HEK293 (cell line): ENCODE measurements at regions not wholly inside any gene's neighbourhood (a gene's known extent, or its start where the extent isn't known, plus 50 kb on each side); places are given as distances from the start of the nearest gene placed in this dataset.

Source experiments
- CTCF ChIA-PET: fragments of 350-600 bp; formaldehyde crosslinking; extraction: SDS; loops from one replicate; lab custom pipeline; 2021; ENCODE audit warnings: antibody characterized with exemption; lab: Yijun Ruan, JAX
- POLR2A ChIA-PET: fragments of 300-600 bp; formaldehyde crosslinking; extraction: SDS; loops from one replicate; lab custom pipeline; 2020; ENCODE audit warnings: antibody characterized with exemption, inconsistent platforms; lab: Yijun Ruan, JAX
- H3K27ac ChIP-seq: fragments of 200-500 bp; sonication (Bioruptor generic); 2 replicates; pipeline ENCODE4 v1.5.1; 2014; ENCODE audit warnings: low read depth, low read length, control low read depth, inconsistent platforms; ENCODE audit errors: extremely low read depth
- H3K36me3 ChIP-seq, 2 experiments: fragments of 200-500 bp in 1 of 2; sonication (Bioruptor generic) in 1 of 2; 1 replicate in 1 of 2; 2 replicates in 1 of 2; pipeline ENCODE4 v1.5.1; 2014 to 2017; ENCODE audit warnings: inconsistent platforms in 2 of 2, low read length in 2 of 2; ENCODE audit not compliant: control insufficient read depth in 2 of 2, insufficient read depth in 1 of 2
- H3K4me1 ChIP-seq: fragments of 200-500 bp; sonication (Bioruptor generic); 2 replicates; pipeline ENCODE4 v1.5.1; 2014; ENCODE audit warnings: mild to moderate bottlenecking, low read length, inconsistent platforms; ENCODE audit not compliant: control insufficient read depth, insufficient read depth
- H3K4me3 ChIP-seq: 2 replicates; pipeline ENCODE4 v1.5.1; 2011; ENCODE audit warnings: low read depth, mild to moderate bottlenecking, control low read depth, low read length, moderate library complexity
- H3K9me3 ChIP-seq: fragments of 200-500 bp; sonication (Bioruptor generic); 2 replicates; pipeline ENCODE4 v1.5.1; 2014; ENCODE audit warnings: low read depth, low read length, inconsistent platforms; ENCODE audit not compliant: control insufficient read depth, insufficient read depth
- BCL11A ChIP-seq: fragments of 450-650 bp; formaldehyde crosslinking; IDR thresholded peaks from 2 replicates; pipeline ENCODE4 v1.5.1; 2016; ENCODE audit warnings: low read depth, missing biosample characterization, missing genetic modification characterization
- BCL11B ChIP-seq: fragments of 450-650 bp; formaldehyde crosslinking; IDR thresholded peaks from 2 replicates; pipeline ENCODE4 v1.5.1; 2016; ENCODE audit warnings: low read depth, missing biosample characterization, missing genetic modification characterization
- FEZF1 ChIP-seq: fragments of 450-650 bp; formaldehyde crosslinking; IDR thresholded peaks from 2 replicates; pipeline ENCODE4 v1.5.1; 2016; ENCODE audit warnings: missing biosample characterization, missing genetic modification characterization
- OSR2 ChIP-seq: fragments of 450-650 bp; formaldehyde crosslinking; IDR thresholded peaks from 2 replicates; pipeline ENCODE4 v1.5.1; 2016; ENCODE audit warnings: missing biosample characterization, missing genetic modification characterization
- OVOL3 ChIP-seq: fragments of 450-650 bp; formaldehyde crosslinking; IDR thresholded peaks from 2 replicates; pipeline ENCODE4 v1.5.1; 2016; ENCODE audit warnings: missing biosample characterization, missing genetic modification characterization
- PRDM6 ChIP-seq: fragments of 450-650 bp; formaldehyde crosslinking; IDR thresholded peaks from 2 replicates; pipeline ENCODE4 v1.5.1; 2017; ENCODE audit warnings: missing biosample characterization, missing genetic modification characterization
- SCRT1 ChIP-seq: fragments of 450-650 bp; formaldehyde crosslinking; IDR thresholded peaks from 2 replicates; pipeline ENCODE4 v1.5.1; 2016; ENCODE audit warnings: missing biosample characterization, missing genetic modification characterization, borderline replicate concordance
- SP3 ChIP-seq: fragments of 450-650 bp; formaldehyde crosslinking; IDR thresholded peaks from 2 replicates; pipeline ENCODE4 v1.5.1; 2016; ENCODE audit warnings: missing biosample characterization, missing genetic modification characterization
- SP7 ChIP-seq: fragments of 450-650 bp; formaldehyde crosslinking; IDR thresholded peaks from 2 replicates; pipeline ENCODE4 v1.5.1; 2016; ENCODE audit warnings: missing biosample characterization, missing genetic modification characterization
- YY2 ChIP-seq: fragments of 450-650 bp; formaldehyde crosslinking; IDR thresholded peaks from 2 replicates; pipeline ENCODE4 v1.5.1; 2016; ENCODE audit warnings: missing biosample characterization, missing genetic modification characterization
- ZFHX2 ChIP-seq: fragments of 450-650 bp; formaldehyde crosslinking; conservative IDR thresholded peaks from 2 replicates; pipeline ENCODE4 v1.5.1; 2016; ENCODE audit warnings: missing biosample characterization, missing genetic modification characterization
- ZFP37 ChIP-seq: fragments of 450-650 bp; formaldehyde crosslinking; IDR thresholded peaks from 2 replicates; pipeline ENCODE4 v1.5.1; 2016; ENCODE audit warnings: missing biosample characterization, missing genetic modification characterization
- ZNF175 ChIP-seq: fragments of 450-650 bp; formaldehyde crosslinking; IDR thresholded peaks from 2 replicates; pipeline ENCODE4 v1.5.1; 2016; ENCODE audit warnings: missing biosample characterization, missing genetic modification characterization
- ZNF23 ChIP-seq: fragments of 450-650 bp; formaldehyde crosslinking; IDR thresholded peaks from 2 replicates; pipeline ENCODE4 v1.5.1; 2016; ENCODE audit warnings: missing biosample characterization, missing genetic modification characterization, borderline replicate concordance
- ZNF335 ChIP-seq: fragments of 450-650 bp; formaldehyde crosslinking; conservative IDR thresholded peaks from 2 replicates; pipeline ENCODE4 v1.5.1; 2016; ENCODE audit warnings: missing biosample characterization, missing genetic modification characterization
- ZNF580 ChIP-seq: fragments of 450-650 bp; formaldehyde crosslinking; IDR thresholded peaks from 2 replicates; pipeline ENCODE4 v1.5.1; 2016; ENCODE audit warnings: missing biosample characterization, missing genetic modification characterization
- ZNF621 ChIP-seq: fragments of 450-650 bp; formaldehyde crosslinking; IDR thresholded peaks from 2 replicates; pipeline ENCODE4 v1.5.1; 2017; ENCODE audit warnings: missing biosample characterization, missing genetic modification characterization
- ZNF626 ChIP-seq: fragments of 450-650 bp; sonication (Bioruptor Pico); formaldehyde crosslinking; IDR thresholded peaks from 2 replicates; pipeline ENCODE4 v1.5.1; 2018; ENCODE audit warnings: missing biosample characterization, missing genetic modification characterization, inconsistent platforms
- ZNF747 ChIP-seq: fragments of 450-650 bp; formaldehyde crosslinking; IDR thresholded peaks from 2 replicates; pipeline ENCODE4 v1.5.1; 2016; ENCODE audit warnings: missing biosample characterization, missing genetic modification characterization
- ZNF843 ChIP-seq: fragments of 450-650 bp; formaldehyde crosslinking; IDR thresholded peaks from 2 replicates; pipeline ENCODE4 v1.5.1; 2016; ENCODE audit warnings: missing biosample characterization, missing genetic modification characterization
- ZXDB ChIP-seq: fragments of 450-650 bp; formaldehyde crosslinking; IDR thresholded peaks from 2 replicates; pipeline ENCODE4 v1.5.1; 2016; ENCODE audit warnings: missing biosample characterization, missing genetic modification characterization

DNA sequence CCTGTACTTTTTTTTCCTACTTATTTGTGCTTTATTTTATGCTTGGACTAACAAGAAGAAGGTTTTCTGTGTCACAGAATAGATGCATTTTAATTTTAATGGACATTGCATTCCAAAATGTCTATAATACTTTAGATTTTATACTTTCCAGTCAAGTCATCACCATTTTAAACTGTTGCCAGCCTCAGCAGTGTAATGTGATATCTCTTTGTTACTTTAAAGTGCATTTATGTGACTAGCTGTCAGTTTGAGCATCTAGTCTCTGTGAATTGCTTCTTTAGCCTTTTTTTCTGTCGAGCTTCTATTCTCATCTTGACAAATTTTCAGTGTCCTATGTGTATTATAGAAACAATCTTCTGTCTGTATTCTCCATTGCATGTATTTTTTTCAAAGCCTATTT lies 511.4 kb upstream of the CBLB start:
- POLR2A ChIA-PET: no interaction called here
- no peaks in the 10 kb centered on the region for H3K36me3 ChIP-seq
- TF ChIP-seq ZNF23 (no peak), FEZF1 (tag by site-specific recombination) (peak; percentile 86), ZNF747 (tag by site-specific recombination) (no peak), SP3 (tag by site-specific recombination) (no peak), PRDM6 (peak; percentile 64), ZNF175 (tag by site-specific recombination) (no peak)
- TF ChIP-seq, all 188 proteins: peak for 2
- CTCF ChIA-PET: interaction anchor here (0.6 kb wide), 1 partner anchor 52 kb away, joined by 3 read pairs; no protein-coding TSS in a partner anchor
- no peak overlapping the region for H3K4me3 ChIP-seq
- H3K27ac ChIP-seq: no peak overlapping the region
- H3K4me1 ChIP-seq: no peaks in the 10 kb centered on the region
- H3K9me3 ChIP-seq: no peaks in the 10 kb centered on the region

GRCh38 chr3:106381286-106381938 lies 512.6 kb upstream of the CBLB start:
- Histone ChIP-seq H3K27ac (no peak overlapping the region), H3K36me3 (no peaks in the 10 kb centered on the region), H3K4me1 (no peaks in the 10 kb centered on the region), H3K4me3 (no peak overlapping the region)
- 0 out of 2 replicates have a peak, but pooled peaks have one; percentile 18 for TF ChIP-seq BCL11A
- no peak for TF ChIP-seq ZNF626 (tag by site-specific recombination)
- no peak for TF ChIP-seq YY2
- no peak for TF ChIP-seq ZFHX2 (tag by site-specific recombination)
- peak; percentile 22; the same call in 1 of the 2 replicates for TF ChIP-seq ZXDB (tag by site-specific recombination)
- peak; percentile 72 for TF ChIP-seq FEZF1 (tag by site-specific recombination)
- peak; percentile 53 for TF ChIP-seq PRDM6
- TF ChIP-seq ZFP37 (tag by site-specific recombination): no peak
- TF ChIP-seq OVOL3 (tag by site-specific recombination): 0 out of 2 replicates have a peak, but pooled peaks have one; percentile 15
- peak; percentile 92 for TF ChIP-seq SP7
- peak; percentile 78 for TF ChIP-seq ZNF843 (tag by site-specific recombination)
- TF ChIP-seq BCL11B (tag by site-specific recombination): peak; percentile 58; the same call in 1 of the 2 replicates
- 0 out of 2 replicates have a peak, but pooled peaks have one; percentile 10 for TF ChIP-seq ZNF335 (tag by site-specific recombination)
- peak; percentile 78 for TF ChIP-seq ZNF580 (tag by site-specific recombination)
- TF ChIP-seq SCRT1: 0 out of 2 replicates have a peak, but pooled peaks have one; percentile 51
- TF ChIP-seq, all 188 proteins: peak for 11
- no peaks in the 10 kb centered on the region for H3K9me3 ChIP-seq
- ChIA-PET CTCF (interaction anchor here (0.6 kb wide), 1 partner anchor 78 kb away, joined by 4 read pairs; no protein-coding TSS in a partner anchor), POLR2A (no interaction called here)

DNA sequence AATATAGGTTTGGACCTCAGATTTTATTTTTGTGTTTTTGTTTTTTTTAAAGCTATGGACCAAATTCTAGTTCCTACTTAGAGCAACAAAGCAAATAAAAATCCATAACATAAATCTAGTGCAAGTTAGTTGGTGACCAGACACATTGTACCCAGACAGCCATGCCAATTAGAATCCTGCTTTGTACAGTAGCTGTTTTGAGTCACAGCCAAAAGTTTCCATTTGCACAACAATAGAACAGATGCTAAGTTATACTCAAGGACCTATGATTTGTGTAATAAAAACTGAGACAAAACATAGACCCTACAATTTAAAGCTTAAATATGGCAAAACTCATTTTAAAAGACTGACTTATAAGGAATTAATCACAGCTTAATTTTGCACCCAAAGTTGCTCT lies 513.1 kb upstream of the CBLB start:
- POLR2A ChIA-PET: no interaction called here
- no peaks in the 10 kb centered on the region for H3K36me3 ChIP-seq

More for the DNA sequence above, 513.1 kb upstream of the CBLB start:
- Histone ChIP-seq H3K4me3 (no peak overlapping the region), H3K27ac (no peak overlapping the region), H3K9me3 (no peaks in the 10 kb centered on the region), H3K4me1 (no peaks in the 10 kb centered on the region)
- no peak for TF ChIP-seq ZNF621
- peak; percentile 76 for TF ChIP-seq SP7
- peak; percentile 17; the same call in 1 of the 2 replicates for TF ChIP-seq OSR2 (tag by site-specific recombination)
- CTCF ChIA-PET: interaction anchor here (0.6 kb wide), 1 partner anchor 77 kb away, joined by 4 read pairs; no protein-coding TSS in a partner anchor
